ENCODE measurements at regions not wholly inside any gene's neighbourhood (a gene's known extent, or its start where the extent isn't known, plus 50 kb on each side); places are given as distances from the start of the nearest gene placed in this dataset.

GRCh38 chr4:189021831-189022230 lies 882.6 kb downstream of the TRIML1 start:
- no peak for TF ChIP-seq POLR2AphosphoS5 (IDR thresholded peaks at IDR 0.05)
- TF ChIP-seq, protein P1, sequence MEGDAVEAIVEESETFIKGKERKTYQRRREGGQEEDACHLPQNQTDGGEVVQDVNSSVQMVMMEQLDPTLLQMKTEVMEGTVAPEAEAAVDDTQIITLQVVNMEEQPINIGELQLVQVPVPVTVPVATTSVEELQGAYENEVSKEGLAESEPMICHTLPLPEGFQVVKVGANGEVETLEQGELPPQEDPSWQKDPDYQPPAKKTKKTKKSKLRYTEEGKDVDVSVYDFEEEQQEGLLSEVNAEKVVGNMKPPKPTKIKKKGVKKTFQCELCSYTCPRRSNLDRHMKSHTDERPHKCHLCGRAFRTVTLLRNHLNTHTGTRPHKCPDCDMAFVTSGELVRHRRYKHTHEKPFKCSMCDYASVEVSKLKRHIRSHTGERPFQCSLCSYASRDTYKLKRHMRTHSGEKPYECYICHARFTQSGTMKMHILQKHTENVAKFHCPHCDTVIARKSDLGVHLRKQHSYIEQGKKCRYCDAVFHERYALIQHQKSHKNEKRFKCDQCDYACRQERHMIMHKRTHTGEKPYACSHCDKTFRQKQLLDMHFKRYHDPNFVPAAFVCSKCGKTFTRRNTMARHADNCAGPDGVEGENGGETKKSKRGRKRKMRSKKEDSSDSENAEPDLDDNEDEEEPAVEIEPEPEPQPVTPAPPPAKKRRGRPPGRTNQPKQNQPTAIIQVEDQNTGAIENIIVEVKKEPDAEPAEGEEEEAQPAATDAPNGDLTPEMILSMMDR (IDR thresholded peaks at IDR 0.05), result no peak
- no peak for TF ChIP-seq POLR2A (IDR thresholded peaks at IDR 0.05)
- no peak overlapping the region for H3K27ac ChIP-seq
- no peak overlapping the region for H3K4me3 ChIP-seq
- no peaks in the 10 kb centered on the region for H3K27me3 ChIP-seq
- no peaks in the 10 kb centered on the region for H3K36me3 ChIP-seq
- intact Hi-C loops (cut with DNase I; ENCODE audit: low total_unique reads), result no loop called here
- no peaks in the 10 kb centered on the region for H3K9me3 ChIP-seq
- DNase-seq (ENCODE audit: low spot score in 2 of 2), result no peak
- H3K4me1 ChIP-seq, result no peaks in the 10 kb centered on the region

GRCh38 chr4:189022440-189023035 lies 883.3 kb downstream of the TRIML1 start:
- Histone ChIP-seq H3K9me3 (no peaks in the 10 kb centered on the region), H3K4me3 (no peak overlapping the region), H3K4me1 (no peaks in the 10 kb centered on the region), H3K27ac (no peak overlapping the region), H3K27me3 (no peaks in the 10 kb centered on the region), H3K36me3 (no peaks in the 10 kb centered on the region)
- intact Hi-C loops (cut with DNase I; ENCODE audit: low total_unique reads), result no loop called here
- TF ChIP-seq, protein P1 (IDR thresholded peaks at IDR 0.05), result no peak
- DNase-seq (ENCODE audit: low spot score in 2 of 2), result no peak

DNA sequence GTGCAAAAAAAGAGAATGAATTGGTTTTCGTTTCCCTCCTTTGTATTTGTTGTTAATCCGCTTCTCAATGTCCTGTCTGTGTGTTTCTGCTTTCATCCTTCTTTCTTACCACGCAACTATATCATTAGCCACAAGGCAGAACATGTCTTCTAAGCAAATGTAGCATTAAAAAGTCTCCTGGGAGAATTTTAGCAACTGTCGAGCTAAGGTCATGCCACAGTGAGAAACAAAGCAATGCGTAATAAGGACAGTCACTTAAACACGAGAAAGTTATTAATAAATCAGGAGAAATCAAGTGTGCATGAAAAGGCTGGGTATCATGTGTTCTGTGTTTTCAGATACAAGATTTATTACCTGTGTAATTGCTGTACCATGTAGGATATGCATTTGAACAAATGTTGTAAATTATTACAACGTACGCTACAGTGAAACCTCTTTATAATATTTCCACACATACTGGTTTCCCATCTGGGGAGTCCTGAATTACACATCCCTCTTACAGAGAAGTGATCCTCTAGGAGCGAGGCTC lies 890.8 kb downstream of the TRIML1 start:
- TF ChIP-seq, protein P1 (IDR thresholded peaks at IDR 0.05), result no peak
- TF ChIP-seq POLR2AphosphoS5 (IDR thresholded peaks at IDR 0.05), result no peak
- TF ChIP-seq POLR2A (IDR thresholded peaks at IDR 0.05), result no peak
- intact Hi-C loops (cut with DNase I; ENCODE audit: low total_unique reads), result no loop called here

DNA sequence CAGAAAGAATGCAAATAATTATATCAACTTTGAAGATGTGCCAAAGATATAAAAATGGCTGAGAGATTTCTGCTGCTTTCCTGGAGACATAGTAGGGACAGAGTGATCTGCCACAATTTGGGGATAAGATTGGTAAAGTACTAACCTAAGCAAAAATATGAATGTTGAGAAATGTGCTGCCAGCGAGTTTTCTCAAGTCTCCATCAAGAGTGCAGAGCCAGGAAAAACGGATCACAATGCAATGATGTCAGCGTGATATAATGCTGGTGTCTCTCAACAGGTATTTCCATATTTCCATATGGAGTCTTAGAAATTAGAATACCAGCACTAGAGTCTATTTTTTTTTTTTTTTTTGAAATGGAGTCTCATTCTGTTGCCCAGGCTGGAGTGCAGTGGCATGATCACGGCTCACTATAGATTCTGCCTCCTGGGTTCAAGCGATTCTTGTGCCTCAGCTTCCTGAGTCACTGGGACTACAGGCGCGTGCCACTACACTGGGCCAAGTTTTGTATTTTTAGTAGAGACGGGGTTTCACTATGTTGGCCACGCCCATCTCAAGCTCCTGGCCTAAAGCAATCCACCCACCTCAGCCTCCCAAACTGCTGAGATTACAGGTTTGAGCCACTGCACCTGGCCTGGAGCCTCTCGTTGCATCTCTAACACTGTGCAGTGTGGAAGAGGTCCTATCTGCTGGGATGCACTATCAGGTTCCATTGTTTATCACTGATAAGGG lies 893.5 kb downstream of the TRIML1 start:
- intact Hi-C loops (cut with DNase I; ENCODE audit: low total_unique reads), result no loop called here
- Histone ChIP-seq H3K9me3 (no peaks in the 10 kb centered on the region), H3K27me3 (no peaks in the 10 kb centered on the region), H3K4me3 (no peak overlapping the region), H3K36me3 (no peaks in the 10 kb centered on the region), H3K4me1 (no peaks in the 10 kb centered on the region), H3K27ac (no peak overlapping the region)
- no peak for DNase-seq (ENCODE audit: low spot score in 2 of 2)
- TF ChIP-seq POLR2A (IDR thresholded peaks at IDR 0.05), result no peak
- TF ChIP-seq POLR2AphosphoS5 (IDR thresholded peaks at IDR 0.05), result no peak
- TF ChIP-seq, protein P1 (IDR thresholded peaks at IDR 0.05), result no peak

More for the DNA sequence above, 890.8 kb downstream of the TRIML1 start:
- Histone ChIP-seq H3K36me3 (no peaks in the 10 kb centered on the region), H3K27ac (no peak overlapping the region), H3K4me1 (no peaks in the 10 kb centered on the region), H3K4me3 (no peak overlapping the region), H3K27me3 (no peaks in the 10 kb centered on the region), H3K9me3 (no peaks in the 10 kb centered on the region)
- no peak for DNase-seq (ENCODE audit: low spot score in 2 of 2)

- intact Hi-C loops (cut with DNase I; ENCODE audit: low total_unique reads), result no loop called here
- no peaks in the 10 kb centered on the region for H3K27me3 ChIP-seq
- no peaks in the 10 kb centered on the region for H3K36me3 ChIP-seq
- no peaks in the 10 kb centered on the region for H3K9me3 ChIP-seq
- no peaks in the 10 kb centered on the region for H3K4me1 ChIP-seq
- no peak overlapping the region for H3K4me3 ChIP-seq
- no peak for TF ChIP-seq POLR2A (IDR thresholded peaks at IDR 0.05)
- TF ChIP-seq POLR2AphosphoS5 (IDR thresholded peaks at IDR 0.05), result no peak
- TF ChIP-seq, protein P1 (IDR thresholded peaks at IDR 0.05), result no peak
- no peak overlapping the region for H3K27ac ChIP-seq
- DNase-seq (ENCODE audit: low spot score in 2 of 2), result no peak
Measured at GRCh38 chr4:189033801-189034347, 894.6 kb downstream of the TRIML1 start.
